ENCODE measurements at regions not wholly inside any gene's neighbourhood (a gene's known extent, or its start where the extent isn't known, plus 50 kb on each side); places are given as distances from the start of the nearest gene placed in this dataset.

DNA sequence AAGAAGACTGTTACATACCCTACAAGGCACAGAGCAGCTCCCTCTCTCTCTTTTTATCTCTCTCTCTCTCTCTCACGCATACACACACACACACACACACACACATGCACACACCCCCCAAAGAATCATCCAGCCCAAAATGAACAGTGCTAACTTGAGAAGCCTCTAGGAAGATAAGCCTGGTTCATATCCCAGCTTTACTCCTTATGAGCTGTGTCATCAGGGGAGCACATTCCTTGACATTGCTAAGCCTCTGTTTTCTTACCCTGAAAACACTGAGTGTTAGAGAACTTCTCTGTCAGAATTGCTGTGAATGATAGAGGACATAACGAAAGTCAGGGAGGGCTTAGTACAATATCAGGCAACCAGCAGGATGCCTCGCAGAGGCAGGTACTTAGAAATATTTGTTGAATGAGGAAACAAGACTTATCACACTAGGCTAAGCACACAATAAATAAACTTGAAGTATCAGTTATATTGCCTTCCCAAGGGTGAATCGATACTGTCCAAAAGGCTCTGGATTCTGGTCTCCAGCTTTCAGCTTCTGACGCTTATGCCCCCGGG is 725.6 kb upstream of the ID2 start:
- POLR2A ChIA-PET: no interaction called here
- no peak overlapping the region for H3K27ac ChIP-seq
- no peak overlapping the region for H3K4me2 ChIP-seq
- no peak overlapping the region for H3K4me3 ChIP-seq
- no peaks in the 10 kb centered on the region for H3K4me1 ChIP-seq
- ATAC-seq (no peak; a peak in 1 of 6 replicates), FAIRE-seq (no peak), DNase-seq (ENCODE audit: low read depth in 1 of 2, low spot score in 1 of 2) (no peak)
- no peaks in the 10 kb centered on the region for H3K9me3 ChIP-seq
- CTCF ChIA-PET: interaction anchor here (1.6 kb wide), 1 partner anchor 16 kb away, joined by 4 read pairs; no protein-coding TSS in a partner anchor
- WGBS (ENCODE audit: missing lambda C conversion rate): 43% methylated on average over 6 of the region's 6 CpGs
- no peak for TF ChIP-seq SMC3 (IDR thresholded peaks at IDR 0.05)
- TF ChIP-seq HEYL (CRISPR knock-in tag; IDR thresholded peaks at IDR 0.05): no peak
- TF ChIP-seq FOXS1 (CRISPR knock-in tag; IDR thresholded peaks at IDR 0.05): no peak

DNA sequence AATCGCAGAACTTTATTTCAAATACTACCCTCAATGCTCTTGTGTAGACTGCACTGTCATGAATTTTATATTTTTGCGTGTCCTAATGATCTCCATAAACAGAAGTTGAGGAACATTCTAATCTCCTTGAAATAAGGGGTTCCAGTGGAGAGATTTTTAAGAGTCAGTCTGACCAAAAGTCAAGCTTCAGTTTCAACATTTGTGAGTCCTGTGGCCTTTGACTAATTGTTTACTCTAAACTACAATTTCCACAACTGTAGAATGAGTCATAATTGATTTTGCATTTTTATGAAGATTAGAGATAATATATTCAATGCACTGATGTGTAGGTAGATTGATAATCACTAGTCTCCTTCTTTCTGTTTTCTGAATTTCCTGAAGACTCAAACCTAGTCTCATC is 720.3 kb upstream of the ID2 start:
- H3K27ac ChIP-seq: no peak overlapping the region
- FAIRE-seq (no peak), ATAC-seq (no peak), DNase-seq (ENCODE audit: low read depth in 1 of 2, low spot score in 1 of 2) (no peak)
- TF ChIP-seq PHF8 (IDR thresholded peaks at IDR 0.05; ENCODE audit: borderline replicate concordance, low read depth): no peak
- TF ChIP-seq, protein P1, sequence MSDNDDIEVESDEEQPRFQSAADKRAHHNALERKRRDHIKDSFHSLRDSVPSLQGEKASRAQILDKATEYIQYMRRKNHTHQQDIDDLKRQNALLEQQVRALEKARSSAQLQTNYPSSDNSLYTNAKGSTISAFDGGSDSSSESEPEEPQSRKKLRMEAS (IDR thresholded peaks at IDR 0.05): no peak
- TF ChIP-seq RNF2 (IDR thresholded peaks at IDR 0.05; ENCODE audit: borderline replicate concordance, low read depth): no peak
- TF ChIP-seq HOXB13 (CRISPR knock-in tag; IDR thresholded peaks at IDR 0.05; ENCODE audit: low read depth): no peak
- no peak for TF ChIP-seq SREBF2 (IDR thresholded peaks at IDR 0.05)
- TF ChIP-seq, protein P2, sequence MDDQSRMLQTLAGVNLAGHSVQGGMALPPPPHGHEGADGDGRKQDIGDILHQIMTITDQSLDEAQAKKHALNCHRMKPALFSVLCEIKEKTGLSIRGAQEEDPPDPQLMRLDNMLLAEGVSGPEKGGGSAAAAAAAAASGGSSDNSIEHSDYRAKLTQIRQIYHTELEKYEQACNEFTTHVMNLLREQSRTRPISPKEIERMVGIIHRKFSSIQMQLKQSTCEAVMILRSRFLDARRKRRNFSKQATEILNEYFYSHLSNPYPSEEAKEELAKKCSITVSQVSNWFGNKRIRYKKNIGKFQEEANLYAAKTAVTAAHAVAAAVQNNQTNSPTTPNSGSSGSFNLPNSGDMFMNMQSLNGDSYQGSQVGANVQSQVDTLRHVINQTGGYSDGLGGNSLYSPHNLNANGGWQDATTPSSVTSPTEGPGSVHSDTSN (IDR thresholded peaks at IDR 0.05): no peak
- no peak for TF ChIP-seq HOXB5 (CRISPR knock-in tag; IDR thresholded peaks at IDR 0.05)
- TF ChIP-seq, protein P3, sequence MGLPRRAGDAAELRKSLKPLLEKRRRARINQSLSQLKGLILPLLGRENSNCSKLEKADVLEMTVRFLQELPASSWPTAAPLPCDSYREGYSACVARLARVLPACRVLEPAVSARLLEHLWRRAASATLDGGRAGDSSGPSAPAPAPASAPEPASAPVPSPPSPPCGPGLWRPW (IDR thresholded peaks at IDR 0.05): no peak
- TF ChIP-seq, protein P4, sequence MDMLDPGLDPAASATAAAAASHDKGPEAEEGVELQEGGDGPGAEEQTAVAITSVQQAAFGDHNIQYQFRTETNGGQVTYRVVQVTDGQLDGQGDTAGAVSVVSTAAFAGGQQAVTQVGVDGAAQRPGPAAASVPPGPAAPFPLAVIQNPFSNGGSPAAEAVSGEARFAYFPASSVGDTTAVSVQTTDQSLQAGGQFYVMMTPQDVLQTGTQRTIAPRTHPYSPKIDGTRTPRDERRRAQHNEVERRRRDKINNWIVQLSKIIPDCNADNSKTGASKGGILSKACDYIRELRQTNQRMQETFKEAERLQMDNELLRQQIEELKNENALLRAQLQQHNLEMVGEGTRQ (IDR thresholded peaks at IDR 0.05): no peak
- TF ChIP-seq FOSL2 (IDR thresholded peaks at IDR 0.05): no peak
- TF ChIP-seq FOSL2 (CRISPR knock-in tag; IDR thresholded peaks at IDR 0.05): no peak
- TF ChIP-seq, protein P5, sequence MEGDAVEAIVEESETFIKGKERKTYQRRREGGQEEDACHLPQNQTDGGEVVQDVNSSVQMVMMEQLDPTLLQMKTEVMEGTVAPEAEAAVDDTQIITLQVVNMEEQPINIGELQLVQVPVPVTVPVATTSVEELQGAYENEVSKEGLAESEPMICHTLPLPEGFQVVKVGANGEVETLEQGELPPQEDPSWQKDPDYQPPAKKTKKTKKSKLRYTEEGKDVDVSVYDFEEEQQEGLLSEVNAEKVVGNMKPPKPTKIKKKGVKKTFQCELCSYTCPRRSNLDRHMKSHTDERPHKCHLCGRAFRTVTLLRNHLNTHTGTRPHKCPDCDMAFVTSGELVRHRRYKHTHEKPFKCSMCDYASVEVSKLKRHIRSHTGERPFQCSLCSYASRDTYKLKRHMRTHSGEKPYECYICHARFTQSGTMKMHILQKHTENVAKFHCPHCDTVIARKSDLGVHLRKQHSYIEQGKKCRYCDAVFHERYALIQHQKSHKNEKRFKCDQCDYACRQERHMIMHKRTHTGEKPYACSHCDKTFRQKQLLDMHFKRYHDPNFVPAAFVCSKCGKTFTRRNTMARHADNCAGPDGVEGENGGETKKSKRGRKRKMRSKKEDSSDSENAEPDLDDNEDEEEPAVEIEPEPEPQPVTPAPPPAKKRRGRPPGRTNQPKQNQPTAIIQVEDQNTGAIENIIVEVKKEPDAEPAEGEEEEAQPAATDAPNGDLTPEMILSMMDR (IDR thresholded peaks at IDR 0.05): no peak
- TF ChIP-seq CEBPB (IDR thresholded peaks at IDR 0.05): no peak
- no peak overlapping the region for H3K4me3 ChIP-seq
- 51% methylated on average over 2 of the region's 2 CpGs for WGBS (ENCODE audit: missing lambda C conversion rate)
- H3K4me2 ChIP-seq: no peak overlapping the region
- CTCF ChIA-PET: interaction anchor here (0.6 kb wide), 1 partner anchor 864 kb away, joined by 3 read pairs; no protein-coding TSS in a partner anchor
- no peaks in the 10 kb centered on the region for H3K4me1 ChIP-seq
- H3K9me3 ChIP-seq: no peaks in the 10 kb centered on the region
- POLR2A ChIA-PET: no interaction called here

DNA sequence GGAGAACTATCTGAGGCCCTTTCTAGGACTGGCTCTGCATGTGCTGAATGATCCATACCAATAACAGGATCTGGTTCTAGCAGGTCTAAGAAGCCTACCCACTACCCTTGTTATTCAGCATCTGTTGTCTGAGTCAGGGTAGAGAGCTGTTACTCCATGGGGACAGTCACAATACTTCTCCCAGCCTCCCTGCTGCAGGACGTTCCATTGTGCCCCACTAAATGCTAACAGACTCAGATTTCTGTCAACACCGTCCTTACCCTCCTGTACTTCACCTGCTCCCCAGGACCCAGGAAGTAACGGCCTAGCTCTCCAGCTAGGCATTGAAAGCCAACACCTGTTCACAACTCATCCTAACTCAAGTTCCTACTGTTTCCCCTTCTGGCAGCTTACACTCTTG is 719.7 kb upstream of the ID2 start:
- FAIRE-seq: no peak
- ATAC-seq: no peak
- H3K4me3 ChIP-seq: no peak overlapping the region
- no peak for DNase-seq (ENCODE audit: low read depth in 1 of 2, low spot score in 1 of 2)
- TF ChIP-seq ESRRA (IDR thresholded peaks at IDR 0.05; ENCODE audit: borderline replicate concordance, low read length) (no peak), MYC (IDR thresholded peaks at IDR 0.05; ENCODE audit: borderline replicate concordance, low read length) (no peak), HDAC2 (IDR thresholded peaks at IDR 0.05) (no peak), MAFK (IDR thresholded peaks at IDR 0.05; ENCODE audit: partially characterized antibody) (no peak), CHD2 (IDR thresholded peaks at IDR 0.05; ENCODE audit: low read length, partially characterized antibody) (no peak)
- TF ChIP-seq, protein P1 (IDR thresholded peaks at IDR 0.05): no peak
- WGBS (ENCODE audit: missing lambda C conversion rate): 54% methylated on average over 3 of the region's 3 CpGs
- no peaks in the 10 kb centered on the region for H3K4me1 ChIP-seq
- no peak overlapping the region for H3K27ac ChIP-seq
- H3K9me3 ChIP-seq: no peaks in the 10 kb centered on the region
- H3K4me2 ChIP-seq: no peak overlapping the region
- ChIA-PET CTCF (interaction anchor here (0.6 kb wide), 1 partner anchor 865 kb away, joined by 3 read pairs; no protein-coding TSS in a partner anchor), POLR2A (no interaction called here)
